Brain pericyte (primary cell): ENCODE measurements at regions not wholly inside any gene's neighbourhood (a gene's known extent, or its start where the extent isn't known, plus 50 kb on each side); places are given as distances from the start of the nearest gene placed in this dataset.
"Not testable (repeated sequence)": the region's sequence is repeated elsewhere in the genome, so short reads cannot be mapped to it uniquely, and the experiment has no call there.

ENCODE experiments used
- DNase-seq: peaks from one replicate; pipeline ENCODE4 v3.0.0-alpha.2; 2012; ENCODE audit warnings: low read depth, low spot score

- no peak for DNase-seq
These were observed 325.5 kb upstream of the PTGER4 start for GRCh38 chr5:40354171-40354570.

- no peak for DNase-seq
These were observed 326.3 kb upstream of the PTGER4 start for GRCh38 chr5:40353442-40353841.

GRCh38 chr5:40347981-40348725, 331.6 kb upstream of the PTGER4 start:
- no peak for DNase-seq

- DNase-seq = no peak
These were observed 332.8 kb upstream of the PTGER4 start for GRCh38 chr5:40346901-40347300.

- not testable (repeated sequence) for DNase-seq
These were observed 341.3 kb upstream of the PTGER4 start for GRCh38 chr5:40338434-40338833.

GRCh38 chr5:40334242-40334635, 345.5 kb upstream of the PTGER4 start:
- DNase-seq = no peak

- no peak for DNase-seq
These were observed 346.1 kb upstream of the PTGER4 start for GRCh38 chr5:40333459-40334241.

GRCh38 chr5:40332970-40333369, 346.7 kb upstream of the PTGER4 start:
- no peak for DNase-seq

GRCh38 chr5:40331616-40332015, 348.1 kb upstream of the PTGER4 start:
- DNase-seq = no peak

GRCh38 chr5:40321514-40321913, 358.2 kb upstream of the PTGER4 start:
- no peak for DNase-seq

GRCh38 chr5:40318395-40318794, 361.3 kb upstream of the PTGER4 start:
- DNase-seq = no peak

GRCh38 chr5:40317023-40317422, 362.7 kb upstream of the PTGER4 start:
- no peak for DNase-seq

GRCh38 chr5:40315126-40315525, 364.6 kb upstream of the PTGER4 start:
- no peak for DNase-seq

- no peak for DNase-seq
These were observed 365.4 kb upstream of the PTGER4 start for GRCh38 chr5:40314275-40314674.

- no peak for DNase-seq
These were observed 367.5 kb upstream of the PTGER4 start for GRCh38 chr5:40312205-40312604.

GRCh38 chr5:40309851-40310250, 369.9 kb upstream of the PTGER4 start:
- no peak for DNase-seq

GRCh38 chr5:40308867-40309266, 370.8 kb upstream of the PTGER4 start:
- no peak for DNase-seq

- no peak for DNase-seq
These were observed 371.8 kb upstream of the PTGER4 start for GRCh38 chr5:40307920-40308319.

GRCh38 chr5:40306869-40307487, 372.7 kb upstream of the PTGER4 start:
- DNase-seq = no peak

- DNase-seq = no peak
These were observed 387.7 kb upstream of the PTGER4 start for GRCh38 chr5:40292006-40292405.

GRCh38 chr5:40291338-40291737, 388.4 kb upstream of the PTGER4 start:
- DNase-seq = no peak

- DNase-seq = no peak
These were observed 390.8 kb upstream of the PTGER4 start for GRCh38 chr5:40288800-40289485.
